ENCODE measurements at regions not wholly inside any gene's neighbourhood (a gene's known extent, or its start where the extent isn't known, plus 50 kb on each side); places are given as distances from the start of the nearest gene placed in this dataset.

DNA sequence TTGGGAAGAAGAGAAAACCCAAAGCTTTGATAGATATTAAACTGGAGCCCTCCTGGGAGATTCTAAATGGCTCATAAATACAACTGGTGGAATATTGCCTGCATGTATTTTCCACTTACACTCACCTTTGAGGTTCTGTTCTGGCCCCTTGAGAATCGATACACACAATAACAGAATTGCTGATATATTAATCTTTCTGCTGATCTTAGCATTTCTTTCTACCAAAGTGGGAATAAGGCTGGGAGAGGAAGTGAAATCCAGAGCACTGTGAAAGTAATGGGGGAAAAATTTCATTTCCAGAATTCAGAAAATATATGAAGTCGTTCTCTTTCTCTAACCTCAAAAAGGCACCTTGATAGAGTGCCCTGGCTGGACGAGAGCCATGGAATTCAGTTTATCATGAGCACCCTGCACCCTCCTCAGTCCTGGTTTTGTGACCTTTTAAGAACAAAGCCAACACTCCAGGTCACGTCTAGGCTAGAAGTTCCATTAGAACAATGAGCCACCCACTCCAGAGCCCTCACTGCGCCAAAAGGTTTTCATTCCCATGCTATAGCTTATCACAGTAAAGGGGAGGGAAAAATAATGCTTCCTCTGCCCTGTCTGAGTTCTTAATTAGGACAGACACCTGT lies 244.5 kb downstream of the CD83 start:
- no peak for TF ChIP-seq CTCF (IDR thresholded peaks at IDR 0.05; ENCODE audit: insufficient read depth, low read length, poor library complexity, severe bottlenecking)
- no peak for DNase-seq (ENCODE audit: low read depth)
- no peaks in the 10 kb centered on the region for H3K27me3 ChIP-seq (ENCODE audit: control insufficient read depth, insufficient read depth, low read length)
- H3K36me3 ChIP-seq (ENCODE audit: control insufficient read depth, insufficient read depth, low read length), result no peaks in the 10 kb centered on the region
- H3K4me3 ChIP-seq (ENCODE audit: low read depth, low read length), result no peak overlapping the region

- no peak for TF ChIP-seq CTCF (IDR thresholded peaks at IDR 0.05; ENCODE audit: insufficient read depth, low read length, poor library complexity, severe bottlenecking)
- Histone ChIP-seq H3K36me3 (ENCODE audit: control insufficient read depth, insufficient read depth, low read length) (no peaks in the 10 kb centered on the region), H3K4me3 (ENCODE audit: low read depth, low read length) (no peak overlapping the region), H3K27me3 (ENCODE audit: control insufficient read depth, insufficient read depth, low read length) (no peaks in the 10 kb centered on the region)
- no peak for DNase-seq (ENCODE audit: low read depth)
Observed at GRCh38 chr6:14364370-14364769, 246.8 kb downstream of the CD83 start.

GRCh38 chr6:14365393-14365792 lies 247.8 kb downstream of the CD83 start:
- Histone ChIP-seq H3K27me3 (ENCODE audit: control insufficient read depth, insufficient read depth, low read length) (no peaks in the 10 kb centered on the region), H3K4me3 (ENCODE audit: low read depth, low read length) (no peak overlapping the region), H3K36me3 (ENCODE audit: control insufficient read depth, insufficient read depth, low read length) (no peaks in the 10 kb centered on the region)
- no peak for DNase-seq (ENCODE audit: low read depth)
- no peak for TF ChIP-seq CTCF (IDR thresholded peaks at IDR 0.05; ENCODE audit: insufficient read depth, low read length, poor library complexity, severe bottlenecking)

GRCh38 chr6:14366315-14366714 lies 248.7 kb downstream of the CD83 start:
- no peak for DNase-seq (ENCODE audit: low read depth)
- no peaks in the 10 kb centered on the region for H3K27me3 ChIP-seq (ENCODE audit: control insufficient read depth, insufficient read depth, low read length)
- TF ChIP-seq CTCF (IDR thresholded peaks at IDR 0.05; ENCODE audit: insufficient read depth, low read length, poor library complexity, severe bottlenecking), result no peak
- no peaks in the 10 kb centered on the region for H3K36me3 ChIP-seq (ENCODE audit: control insufficient read depth, insufficient read depth, low read length)
- no peak overlapping the region for H3K4me3 ChIP-seq (ENCODE audit: low read depth, low read length)

- TF ChIP-seq CTCF (IDR thresholded peaks at IDR 0.05; ENCODE audit: insufficient read depth, low read length, poor library complexity, severe bottlenecking), result no peak
- DNase-seq (ENCODE audit: low read depth), result no peak
- Histone ChIP-seq H3K27me3 (ENCODE audit: control insufficient read depth, insufficient read depth, low read length) (no peaks in the 10 kb centered on the region), H3K36me3 (ENCODE audit: control insufficient read depth, insufficient read depth, low read length) (no peaks in the 10 kb centered on the region), H3K4me3 (ENCODE audit: low read depth, low read length) (no peak overlapping the region)
Observed at GRCh38 chr6:14366872-14367271, 249.3 kb downstream of the CD83 start.

DNA sequence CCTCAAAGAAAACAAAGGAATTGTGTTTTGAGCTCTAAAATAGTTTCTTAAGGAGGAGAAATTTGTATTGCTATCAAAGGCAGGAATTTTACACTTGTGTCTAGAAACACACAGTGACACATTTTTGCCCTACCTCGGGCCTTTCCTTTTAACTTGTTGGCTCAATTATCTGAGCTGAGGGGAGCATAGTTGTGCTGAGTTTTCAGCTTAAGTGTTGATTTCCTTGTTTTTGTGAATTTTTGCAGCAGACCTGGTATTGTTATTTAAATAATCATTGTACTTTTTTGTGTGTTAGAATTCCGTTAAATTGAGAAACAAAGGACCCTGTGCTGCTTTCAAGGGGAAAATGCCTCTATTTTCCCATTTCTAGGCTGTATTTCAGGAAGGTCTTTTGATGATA lies 249.7 kb downstream of the CD83 start:
- no peak for TF ChIP-seq CTCF (IDR thresholded peaks at IDR 0.05; ENCODE audit: insufficient read depth, low read length, poor library complexity, severe bottlenecking)
- Histone ChIP-seq H3K36me3 (ENCODE audit: control insufficient read depth, insufficient read depth, low read length) (no peaks in the 10 kb centered on the region), H3K4me3 (ENCODE audit: low read depth, low read length) (no peak overlapping the region), H3K27me3 (ENCODE audit: control insufficient read depth, insufficient read depth, low read length) (no peaks in the 10 kb centered on the region)
- no peak for DNase-seq (ENCODE audit: low read depth)
